ENCODE measurements at regions not wholly inside any gene's neighbourhood (a gene's known extent, or its start where the extent isn't known, plus 50 kb on each side); places are given as distances from the start of the nearest gene placed in this dataset.
"Not testable (repeated sequence)": the region's sequence is repeated elsewhere in the genome, so short reads cannot be mapped to it uniquely, and the experiment has no call there.

GRCh38 chr5:2066373-2066772 is 183.6 kb upstream of the IRX4 start:
- DNase-seq: no peak

DNA sequence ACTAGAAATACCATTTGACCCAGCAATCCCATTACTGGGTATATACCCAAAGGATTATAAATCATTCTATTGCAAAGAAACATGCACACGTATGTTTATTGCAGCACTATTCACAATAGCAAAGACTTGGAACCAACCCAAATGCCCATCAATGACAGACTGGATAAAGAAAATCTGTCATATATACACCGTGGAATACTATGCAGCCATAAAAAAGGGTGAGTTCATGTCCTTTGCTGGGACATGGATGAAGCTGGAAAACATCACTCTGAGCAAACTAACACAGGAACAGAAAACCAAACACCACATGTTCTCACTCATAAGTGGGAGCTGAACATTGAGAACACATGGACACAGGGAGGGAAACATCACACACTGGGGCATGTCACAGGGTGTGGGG is 180.7 kb upstream of the IRX4 start:
- DNase-seq: not testable (repeated sequence)

DNA sequence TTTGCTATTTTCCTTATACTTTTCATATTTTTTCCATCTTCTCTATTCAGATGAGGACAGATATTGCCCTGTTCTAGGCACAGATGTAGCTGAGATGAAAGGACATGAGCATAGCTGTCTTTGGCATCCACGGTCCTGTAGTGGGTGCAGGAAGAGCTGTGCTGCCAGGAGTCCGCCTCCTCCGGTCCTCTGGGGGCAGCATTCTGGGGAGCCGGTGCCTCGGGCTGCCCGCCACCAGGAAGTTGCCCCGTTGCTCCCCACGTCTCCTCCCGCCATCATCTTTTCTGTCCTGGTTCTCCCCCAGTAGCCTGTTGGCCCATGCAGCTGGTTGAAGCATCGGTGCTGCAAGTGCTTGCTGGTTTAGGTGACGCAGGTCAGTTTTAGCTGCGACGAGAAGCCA is 170.0 kb upstream of the IRX4 start:
- DNase-seq: no peak

- no peak for DNase-seq
Measured at GRCh38 chr5:2049876-2050275, 167.2 kb upstream of the IRX4 start.

GRCh38 chr5:2048664-2049063 is 165.9 kb upstream of the IRX4 start:
- DNase-seq: no peak

GRCh38 chr5:2047341-2047927 is 164.7 kb upstream of the IRX4 start:
- DNase-seq: no peak

DNA sequence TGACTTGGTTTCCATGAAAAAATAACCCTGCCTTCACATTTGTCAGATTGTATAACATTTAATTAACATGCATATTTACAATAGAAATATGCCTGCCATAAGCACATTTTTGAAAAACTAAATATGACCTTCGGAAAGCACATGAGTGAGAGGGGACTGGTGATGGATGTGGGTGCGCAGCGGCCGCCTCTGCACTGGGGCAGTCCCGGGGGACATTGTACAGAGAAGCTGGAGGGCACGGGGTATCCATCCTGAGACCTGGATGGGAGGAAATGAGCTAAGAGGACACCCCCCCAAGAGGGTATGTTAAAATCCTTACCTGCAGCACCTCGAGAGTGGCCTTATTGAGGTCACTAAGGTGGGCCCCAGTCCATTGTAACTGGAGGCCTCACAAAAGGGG is 161.3 kb upstream of the IRX4 start:
- DNase-seq: no peak

DNA sequence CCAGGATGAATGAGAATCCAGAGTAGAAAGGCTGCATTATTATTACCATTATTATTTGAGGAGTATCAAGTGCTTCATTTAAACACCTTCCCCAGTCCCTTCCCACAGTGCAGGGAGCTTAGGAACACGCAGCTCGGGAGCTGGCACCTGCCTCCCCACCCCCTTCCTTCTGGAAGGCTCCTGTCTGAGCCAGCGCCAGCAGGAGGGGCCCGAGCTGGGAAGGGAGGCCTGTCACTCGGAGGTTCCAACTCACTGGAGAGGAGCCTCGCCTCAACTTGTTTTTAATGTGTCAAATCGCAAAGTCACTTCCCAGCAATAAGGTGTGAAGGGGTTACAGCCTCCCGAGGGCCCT is 156.4 kb upstream of the IRX4 start:
- DNase-seq: peak; percentile 7 to 27

DNA sequence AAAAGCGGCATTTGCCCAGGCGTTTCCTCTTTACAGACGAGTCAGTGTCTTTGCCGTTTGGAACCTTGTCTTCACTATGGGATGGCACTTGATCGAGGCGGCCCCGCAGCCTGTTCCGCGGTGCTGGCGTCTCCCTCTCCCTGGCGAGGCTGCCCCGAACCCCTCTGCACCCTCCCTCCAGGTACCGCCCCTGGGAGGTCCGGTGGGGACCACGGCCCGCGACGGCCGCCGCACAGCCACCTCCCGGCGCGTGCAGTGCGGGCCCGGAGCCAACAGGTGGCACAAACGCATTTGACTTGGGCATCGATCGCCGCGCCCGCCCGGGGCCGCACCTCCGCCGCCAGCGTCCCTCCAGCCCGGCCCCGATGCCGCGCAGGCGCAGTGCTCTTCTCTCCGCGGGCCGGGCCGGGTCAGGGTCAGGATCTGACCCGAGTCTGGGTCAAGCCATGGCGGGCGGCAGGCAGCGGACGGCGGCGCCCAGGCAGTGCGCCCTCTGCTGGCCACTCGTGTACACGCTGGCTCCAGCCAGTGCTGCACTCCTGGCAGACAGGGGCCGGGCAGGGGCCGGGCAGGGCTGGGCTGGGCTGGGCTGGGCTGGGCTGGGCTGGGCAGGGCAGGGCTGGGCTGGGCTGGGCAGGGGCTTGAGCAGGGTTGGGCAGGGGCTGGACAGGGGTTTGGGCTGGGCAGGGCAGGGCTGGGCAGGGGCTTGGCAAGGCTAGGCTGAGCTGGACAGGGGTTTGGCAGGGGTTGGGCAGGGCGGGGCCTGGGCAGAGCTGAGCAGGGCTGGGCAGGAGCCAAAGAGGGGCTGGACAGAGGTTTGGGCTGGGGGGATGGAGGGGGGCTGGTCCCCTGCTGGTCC is 155.8 kb upstream of the IRX4 start:
- peak; percentile 37 to 54 for DNase-seq

DNA sequence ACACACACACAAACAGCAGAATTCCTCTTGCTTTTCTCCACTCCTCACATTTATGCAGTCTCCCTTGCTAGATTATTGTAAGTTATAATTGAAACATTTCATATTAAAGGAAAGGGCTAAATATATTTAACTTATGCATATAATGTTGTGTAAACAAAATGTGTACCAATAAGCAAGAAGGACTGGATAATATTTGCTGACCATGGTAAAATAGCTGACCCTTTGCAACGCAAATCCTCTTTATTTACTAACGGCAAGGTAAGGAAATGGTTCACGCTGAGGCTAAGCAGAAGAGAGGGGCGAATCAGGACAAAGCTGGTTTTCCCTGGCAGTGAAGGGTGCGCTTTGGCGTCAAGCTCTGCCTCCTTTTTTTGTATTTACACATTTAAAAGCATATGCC is 154.2 kb upstream of the IRX4 start:
- no peak for DNase-seq

- DNase-seq: no peak
Measured at GRCh38 chr5:2032432-2032831, 149.7 kb upstream of the IRX4 start.

DNA sequence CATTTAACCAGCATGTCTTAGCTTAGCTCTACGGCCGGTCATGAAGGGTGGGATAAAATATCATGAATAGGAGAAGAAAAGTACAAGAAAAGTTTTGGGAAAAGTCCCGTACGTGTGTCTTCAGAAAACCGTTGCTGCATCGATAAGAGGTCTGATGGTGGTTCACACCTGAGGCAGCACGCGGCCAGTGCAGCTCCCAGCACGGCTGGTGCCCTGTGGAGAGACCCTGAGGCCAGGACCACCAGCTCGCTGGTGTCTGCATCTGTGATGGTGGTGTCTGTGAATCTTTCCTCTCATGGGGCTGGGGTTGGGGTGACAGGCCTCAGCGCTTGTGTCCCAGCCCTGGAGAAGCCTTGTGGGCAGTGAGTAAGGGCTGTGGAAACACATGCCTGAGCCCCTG is 148.9 kb upstream of the IRX4 start:
- no peak for DNase-seq

DNA sequence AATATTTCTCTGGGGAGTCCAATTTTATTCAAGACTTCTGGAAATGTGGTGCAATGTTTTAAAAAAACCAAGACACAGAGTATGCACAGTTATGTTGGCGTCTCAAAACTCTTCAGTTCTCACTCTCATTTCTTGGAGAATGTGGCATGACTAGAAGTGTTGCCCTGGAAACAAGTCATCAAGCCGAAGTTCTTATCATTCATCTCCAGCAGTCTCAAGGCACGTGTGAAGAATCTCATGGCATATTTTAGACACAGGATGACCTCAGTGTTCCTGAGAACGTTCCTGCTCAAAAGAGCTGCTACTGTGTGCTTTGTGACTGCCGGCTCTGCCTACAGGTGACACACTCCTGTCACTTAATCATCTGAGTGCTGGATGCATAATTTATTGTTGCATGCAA is 147.4 kb upstream of the IRX4 start:
- DNase-seq: no peak

- no peak for DNase-seq
Measured at GRCh38 chr5:2029206-2029605, 146.5 kb upstream of the IRX4 start.

DNA sequence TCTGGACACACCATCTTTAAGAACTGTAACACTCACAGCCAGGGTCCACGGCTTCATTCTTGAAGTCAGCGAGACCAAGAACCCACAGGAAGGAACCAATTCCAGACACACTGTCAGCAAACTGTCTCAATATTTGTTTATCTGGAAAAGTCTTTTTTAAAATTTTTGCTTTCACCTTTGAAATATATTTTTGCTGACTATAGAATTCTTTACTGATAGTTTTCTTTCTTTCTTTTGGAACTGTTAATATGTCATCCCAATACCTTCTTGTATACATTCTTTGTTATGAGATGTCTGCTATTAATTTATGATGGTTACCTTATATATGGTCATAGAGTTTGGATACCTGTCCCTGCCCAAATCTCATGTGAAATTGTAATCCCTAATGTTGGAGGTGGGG is 145.1 kb upstream of the IRX4 start:
- DNase-seq: no peak

DNA sequence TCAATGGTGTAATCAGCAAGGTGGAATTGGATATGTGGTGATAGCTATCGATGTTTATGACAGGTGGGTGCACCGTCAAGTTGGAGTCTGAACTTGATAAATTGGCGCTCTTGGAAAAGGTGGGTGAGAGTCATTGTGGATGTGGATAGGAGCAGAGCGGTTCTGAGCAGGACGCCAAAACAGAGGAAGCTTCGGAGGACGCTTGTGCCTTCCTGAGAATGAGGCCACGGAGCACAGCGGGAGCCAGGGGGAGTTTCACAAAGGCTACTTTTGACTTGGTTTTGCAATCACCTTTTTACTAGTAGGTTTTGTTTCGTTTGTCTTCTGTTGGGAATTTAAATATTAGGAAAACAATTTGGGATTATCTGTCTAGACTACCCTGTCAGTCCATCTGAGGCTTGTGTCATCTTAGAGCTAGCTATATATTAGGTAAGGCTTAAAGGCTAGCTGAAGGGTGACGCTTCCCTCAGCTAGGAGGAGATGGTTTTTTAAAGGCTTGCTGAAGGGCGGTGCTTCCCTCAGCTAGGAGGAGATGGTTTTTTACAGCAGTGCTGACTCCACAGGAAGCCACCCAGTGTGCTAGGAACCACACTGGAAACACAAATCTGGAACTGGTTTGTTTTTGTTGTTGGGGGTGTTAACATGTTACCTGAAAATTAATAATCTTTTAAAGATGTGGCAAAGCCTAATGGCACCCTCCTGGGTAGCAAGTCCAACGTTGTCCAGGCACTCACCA is 142.4 kb upstream of the IRX4 start:
- no peak for DNase-seq

- no peak for DNase-seq
Measured at GRCh38 chr5:2023196-2023595, 140.5 kb upstream of the IRX4 start.

DNA sequence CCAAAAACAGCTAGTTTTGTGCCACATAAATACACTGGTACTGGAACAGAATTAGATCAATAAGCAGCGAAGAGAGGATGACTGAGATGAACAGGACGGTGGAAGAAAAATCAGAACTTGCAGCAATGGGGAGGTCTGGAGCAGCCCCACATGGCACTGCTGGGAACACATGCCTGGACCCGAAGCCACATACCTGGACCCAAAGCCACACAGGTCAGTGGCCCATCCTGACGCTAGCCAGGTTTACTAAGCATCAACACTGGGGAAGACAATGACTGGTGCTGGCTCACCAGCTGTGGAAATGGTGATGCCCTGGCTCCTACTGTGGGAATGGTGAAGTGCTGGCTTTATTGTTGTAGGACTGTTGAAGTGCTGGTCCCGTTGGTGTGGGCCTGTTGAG is 139.7 kb upstream of the IRX4 start:
- DNase-seq: no peak

GRCh38 chr5:2021484-2022176 is 138.9 kb upstream of the IRX4 start:
- DNase-seq: no peak

GRCh38 chr5:2020730-2021129 is 138.0 kb upstream of the IRX4 start:
- DNase-seq: no peak

GRCh38 chr5:2019716-2020115 is 137.0 kb upstream of the IRX4 start:
- no peak for DNase-seq

- no peak for DNase-seq
Measured at GRCh38 chr5:2018390-2018724, 135.6 kb upstream of the IRX4 start.

- DNase-seq: peak in 1 of 2 experiments; percentile 5
Measured at GRCh38 chr5:2017540-2018389, 135.0 kb upstream of the IRX4 start.

Measured in NCI-H187 (cell line).